ENCODE measurements at regions not wholly inside any gene's neighbourhood (a gene's known extent, or its start where the extent isn't known, plus 50 kb on each side); places are given as distances from the start of the nearest gene placed in this dataset.
"Not testable (repeated sequence)": the region's sequence is repeated elsewhere in the genome, so short reads cannot be mapped to it uniquely, and the experiment has no call there.

DNA sequence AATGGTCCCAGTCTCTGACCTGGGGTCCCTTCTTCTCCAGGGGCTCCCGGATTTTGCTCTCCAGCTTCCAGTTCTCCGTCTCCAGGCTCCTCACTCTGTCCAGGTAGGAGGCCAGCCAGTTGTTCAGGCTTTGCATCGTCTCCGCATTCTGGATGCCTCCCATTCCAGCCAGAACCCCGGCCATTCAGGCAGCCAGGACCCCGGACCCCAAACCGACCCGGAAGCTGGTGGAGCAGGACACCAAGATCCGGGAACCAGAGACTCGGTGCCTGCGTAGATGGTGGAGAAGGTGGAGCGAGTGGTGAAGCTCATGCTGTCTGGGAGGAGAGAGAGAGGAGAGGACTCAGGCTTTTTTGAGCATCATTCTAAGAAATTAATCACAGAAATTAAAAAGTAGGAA lies 572.4 kb upstream of the NCAM2 start:
- no peak for DNase-seq

DNA sequence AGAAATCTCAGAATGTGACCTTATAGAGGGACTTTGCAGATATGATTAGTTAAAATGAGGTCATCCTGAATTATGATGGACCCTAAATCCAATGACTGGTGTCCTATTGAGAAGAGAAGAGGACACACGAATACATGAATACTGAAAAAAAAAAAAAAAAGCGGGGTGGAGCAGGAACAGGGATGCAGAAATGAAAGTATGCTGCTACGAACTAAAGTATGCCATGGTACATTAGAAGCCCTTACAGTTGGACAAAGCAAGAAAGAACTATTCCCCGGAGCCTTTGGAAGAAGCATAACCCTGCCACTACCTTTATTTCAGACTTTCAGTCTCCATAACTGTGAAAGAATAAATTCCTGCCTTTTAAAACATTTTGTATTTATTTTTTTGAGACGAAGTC lies 557.9 kb upstream of the NCAM2 start:
- DNase-seq = no peak

DNA sequence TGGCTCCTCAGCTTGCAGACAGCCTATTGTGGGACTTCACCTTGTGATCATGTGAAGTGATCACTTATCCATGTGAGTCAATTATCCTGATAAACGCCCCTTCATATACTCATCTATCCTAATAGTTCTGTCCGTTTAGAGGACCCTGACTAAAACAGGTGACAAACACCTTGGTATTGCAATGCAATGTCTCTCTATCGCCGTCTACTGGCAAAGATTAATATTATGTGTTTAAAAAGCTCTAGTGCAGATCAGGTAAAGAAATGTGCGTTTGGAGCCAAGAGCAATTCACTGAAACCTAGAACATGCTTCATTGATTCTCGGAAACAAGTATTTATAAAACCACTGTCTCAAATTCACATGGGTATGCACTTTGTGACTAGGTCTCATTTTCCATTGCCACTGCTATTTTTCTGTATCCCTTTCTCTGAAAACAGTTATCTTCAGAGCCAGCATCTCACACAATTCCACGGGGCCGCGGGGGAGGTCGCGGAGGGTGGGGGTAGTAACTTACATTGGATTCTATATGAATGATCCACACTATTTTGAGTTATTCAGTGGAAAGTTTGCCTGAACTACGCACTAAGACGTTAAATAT lies 554.6 kb upstream of the NCAM2 start:
- DNase-seq = no peak

DNA sequence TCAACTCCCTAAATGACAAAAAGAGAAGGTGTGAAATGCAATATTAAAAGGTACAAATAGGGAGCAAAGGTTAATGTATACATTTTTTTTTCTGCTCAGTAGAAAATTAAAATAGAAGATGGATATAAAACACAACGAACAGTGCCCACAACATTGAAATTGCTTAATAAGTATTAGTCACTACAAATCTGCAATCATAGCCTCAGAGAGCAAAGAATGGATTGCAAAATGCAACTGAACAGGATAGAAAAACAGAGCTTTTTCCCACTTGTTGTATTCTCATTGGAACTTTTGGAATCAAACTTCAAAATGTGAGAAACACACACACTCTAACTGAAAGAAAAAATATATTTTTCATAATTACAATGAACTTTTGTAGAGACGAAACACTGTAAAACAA lies 552.2 kb upstream of the NCAM2 start:
- DNase-seq = no peak

DNA sequence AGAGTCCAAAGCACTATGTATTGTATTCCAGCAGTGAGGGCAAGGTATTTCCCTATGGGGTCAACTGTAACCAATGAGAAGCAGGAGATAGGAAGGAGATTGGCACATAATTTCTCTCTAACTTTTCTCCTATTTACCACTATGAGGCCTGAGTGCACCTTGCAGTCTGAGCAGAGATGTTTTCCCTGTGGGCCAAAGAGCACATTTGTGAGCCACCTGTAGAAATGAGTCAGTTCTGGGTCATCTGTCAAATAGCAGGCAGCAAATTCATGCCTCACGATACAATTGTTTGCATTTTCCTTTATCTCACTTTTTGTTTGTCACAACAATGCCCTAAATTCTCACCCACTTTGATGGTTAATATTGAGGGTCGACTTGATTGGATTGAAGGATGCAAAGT lies 547.2 kb upstream of the NCAM2 start:
- no peak for DNase-seq

DNA sequence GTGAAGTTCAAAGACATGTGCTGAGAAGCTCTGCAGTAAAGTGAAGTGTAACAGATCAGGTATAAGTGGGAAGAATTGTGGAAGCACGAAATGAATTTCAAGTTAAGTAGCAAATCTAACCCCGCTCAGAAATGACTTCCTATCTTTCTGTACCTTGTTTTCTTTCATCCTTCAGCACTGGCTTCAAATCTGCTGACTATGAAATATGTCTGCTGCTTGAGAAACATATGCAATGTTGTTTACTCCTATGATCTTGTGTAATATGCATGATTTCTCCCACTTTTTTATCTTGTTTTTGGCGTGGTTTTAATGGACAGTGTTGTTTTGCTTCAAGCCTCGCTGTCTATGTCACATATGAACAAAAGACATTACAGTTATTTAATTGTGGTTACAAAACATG lies 545.3 kb upstream of the NCAM2 start:
- no peak for DNase-seq

DNA sequence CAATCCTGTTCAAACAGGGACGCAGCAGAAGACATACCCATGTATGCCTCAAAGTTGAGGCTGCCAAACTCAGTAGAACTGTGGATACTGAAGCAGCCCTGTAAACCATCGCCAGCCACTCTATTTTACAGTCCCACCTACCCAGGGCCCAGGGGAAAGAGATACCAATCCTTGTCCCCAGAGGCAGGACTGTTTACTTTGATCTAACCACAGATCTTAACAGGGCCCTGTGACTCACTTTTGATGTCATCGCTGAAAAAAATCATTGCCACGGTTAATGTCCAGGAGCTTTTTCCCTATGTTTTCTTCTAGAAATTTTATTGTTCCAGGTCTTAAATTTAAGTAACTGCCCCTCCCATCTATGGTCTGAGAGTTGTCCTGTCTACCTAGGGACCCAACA lies 538.4 kb upstream of the NCAM2 start:
- DNase-seq = no peak

DNA sequence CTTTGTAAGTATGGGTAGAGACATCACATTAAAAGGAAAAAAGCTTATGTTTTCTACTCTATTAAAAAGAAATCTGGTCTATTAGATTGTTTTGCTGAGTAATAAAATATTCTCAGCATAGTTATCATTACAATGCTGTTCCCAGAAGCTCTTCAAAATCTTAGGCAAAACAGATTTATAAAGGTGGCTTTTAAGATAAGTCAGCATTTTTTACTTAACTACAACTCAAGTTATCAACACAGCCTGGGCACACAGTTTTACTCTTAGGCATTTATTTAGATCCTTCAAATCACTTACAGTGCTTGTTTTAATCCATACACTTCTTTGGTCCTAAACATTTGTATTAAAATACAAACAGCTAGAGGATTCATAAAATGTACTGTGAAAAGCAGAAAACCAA lies 534.8 kb upstream of the NCAM2 start:
- DNase-seq = no peak

DNA sequence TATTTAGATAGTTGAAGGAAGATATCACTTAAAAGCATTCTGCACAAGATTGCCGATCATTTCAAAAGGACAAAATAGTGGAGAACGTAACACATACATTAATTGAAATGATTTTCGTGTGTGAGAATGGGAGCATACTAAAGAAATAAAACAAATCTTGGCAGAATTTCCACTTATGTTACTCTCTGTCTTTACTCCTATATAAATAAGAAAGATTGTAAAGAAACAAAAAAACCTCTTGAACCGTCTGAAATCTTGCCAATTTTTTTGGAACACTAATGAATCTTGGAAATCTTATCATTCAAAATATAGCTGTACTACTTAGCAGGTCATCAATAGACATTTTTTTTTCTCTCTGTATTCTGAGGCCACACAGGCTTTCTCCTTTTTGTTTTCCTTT lies 528.8 kb upstream of the NCAM2 start:
- no peak for DNase-seq

DNA sequence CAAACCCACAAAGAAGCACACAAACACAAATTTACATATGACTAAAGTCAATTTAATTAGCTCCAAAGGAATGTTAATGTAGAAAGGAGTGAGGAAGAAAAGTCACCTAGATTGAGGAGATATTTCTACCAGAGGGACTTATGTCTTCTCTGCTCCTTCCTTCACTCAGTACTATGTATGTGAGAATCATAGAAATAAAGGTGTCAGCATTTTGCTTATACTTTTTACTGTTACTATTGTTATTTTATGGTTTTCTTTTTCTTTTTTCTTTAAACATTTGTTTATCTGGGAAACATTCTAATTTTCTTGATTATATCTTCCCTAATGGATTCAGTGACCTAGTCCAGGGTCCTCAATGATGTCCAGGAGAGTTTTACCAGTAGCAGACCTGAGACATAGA lies 511.9 kb upstream of the NCAM2 start:
- DNase-seq = no peak

DNA sequence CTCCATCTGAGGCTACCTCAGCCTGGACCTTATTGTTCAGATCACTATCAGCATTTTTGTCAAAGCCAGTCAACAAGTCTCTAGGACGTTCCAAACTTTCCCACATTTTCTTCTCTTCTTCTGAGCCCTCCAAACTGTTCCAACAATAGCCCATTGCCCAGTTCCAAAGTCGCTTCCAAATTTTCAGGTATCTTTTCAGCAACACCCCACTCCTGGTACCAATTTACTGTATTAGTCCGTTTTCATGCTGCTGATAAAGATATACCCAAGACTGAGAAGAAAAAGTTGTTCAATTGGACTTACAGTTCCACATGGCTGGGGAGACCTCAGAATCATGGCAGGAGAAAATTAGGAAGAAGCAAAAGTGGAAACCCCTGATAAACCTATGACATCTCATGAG lies 495.3 kb upstream of the NCAM2 start:
- DNase-seq = not testable (repeated sequence)

DNA sequence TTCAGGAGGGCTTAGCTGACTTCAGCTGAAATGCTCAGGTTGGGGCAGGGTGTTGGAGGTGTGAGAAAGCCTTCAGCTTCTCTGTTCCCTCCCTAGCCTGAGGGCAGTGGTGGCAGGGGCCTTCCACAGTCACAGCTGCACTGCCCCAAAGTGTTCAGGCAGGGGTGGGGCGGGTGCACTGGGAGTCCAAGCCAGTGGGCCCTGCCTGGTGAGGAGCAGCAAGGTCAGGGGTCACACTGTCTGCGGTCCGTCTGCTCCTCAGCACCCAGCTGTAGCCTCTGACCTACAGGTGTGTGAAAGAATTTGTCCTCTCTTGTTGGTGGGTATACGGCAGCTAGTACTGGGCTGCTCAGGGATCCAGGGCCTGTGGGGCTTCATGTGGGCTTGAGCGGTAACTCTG lies 490.4 kb upstream of the NCAM2 start:
- no peak for DNase-seq

DNA sequence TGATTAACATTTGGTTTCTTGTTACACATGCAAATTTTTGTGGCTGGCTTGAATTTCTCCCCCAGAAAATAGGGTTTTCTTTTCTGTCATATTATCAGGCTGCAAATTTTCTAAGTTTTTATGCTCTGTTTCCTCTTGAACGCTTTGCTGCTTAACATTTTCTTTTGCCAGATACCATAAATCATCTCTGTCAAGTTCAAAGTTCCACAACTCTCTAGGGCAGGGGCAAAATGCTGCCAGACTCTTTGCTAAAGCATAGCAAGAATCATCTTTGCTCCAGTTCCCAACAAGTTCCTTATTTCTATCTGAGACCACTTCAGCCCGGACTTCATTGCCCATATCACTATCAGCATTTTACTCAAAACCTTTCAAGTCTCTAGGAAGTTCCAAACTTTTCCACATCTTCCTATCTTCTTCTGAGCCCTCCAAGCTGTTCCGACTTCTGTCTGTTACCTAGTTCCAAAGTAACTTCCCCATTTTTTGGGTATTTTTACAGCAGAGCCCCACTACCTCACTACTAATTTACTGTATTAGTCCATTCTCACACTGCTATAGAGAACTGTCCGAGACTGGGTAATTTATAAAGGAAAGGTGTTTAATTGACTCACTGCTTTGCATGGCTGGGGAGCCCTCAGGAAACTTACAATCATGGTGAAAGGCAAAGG lies 486.9 kb upstream of the NCAM2 start:
- no peak for DNase-seq

DNA sequence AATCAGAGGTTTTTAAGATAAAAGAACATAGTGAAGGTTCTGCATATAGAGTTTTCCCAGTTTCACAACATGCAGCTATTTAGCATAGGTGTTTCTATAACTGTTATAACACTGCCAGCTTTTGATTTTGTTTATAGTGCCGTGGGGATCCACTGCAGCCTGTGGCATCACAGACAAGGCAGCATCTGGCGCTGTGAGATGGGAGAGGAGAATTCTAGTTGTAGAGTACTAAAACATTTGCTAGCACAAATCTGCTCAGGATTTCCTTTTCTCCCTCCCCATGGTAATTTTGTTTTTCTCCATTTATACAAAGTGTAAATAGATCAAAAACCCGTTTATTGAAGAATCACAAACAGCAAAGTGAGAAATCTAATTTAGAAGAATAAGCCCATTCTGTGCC lies 482.8 kb upstream of the NCAM2 start:
- DNase-seq = no peak

DNA sequence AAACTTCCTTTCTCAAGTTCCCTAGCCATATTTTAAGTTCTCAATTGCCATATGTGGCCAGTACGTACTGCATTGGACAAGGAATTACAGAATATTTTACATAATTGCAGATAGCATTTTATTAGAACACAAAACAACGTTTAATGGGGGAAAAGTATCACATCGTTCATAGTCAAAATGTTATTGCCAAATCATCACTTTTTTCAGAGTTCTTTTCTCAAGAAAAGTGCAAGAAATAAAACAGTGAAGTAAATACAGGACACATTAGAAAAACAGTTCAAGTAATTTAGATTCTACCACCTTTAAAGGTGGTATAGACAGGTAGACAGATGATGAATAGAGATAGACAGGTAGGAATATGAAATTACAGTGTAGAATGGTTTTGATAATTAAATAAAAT lies 479.1 kb upstream of the NCAM2 start:
- DNase-seq = no peak

DNA sequence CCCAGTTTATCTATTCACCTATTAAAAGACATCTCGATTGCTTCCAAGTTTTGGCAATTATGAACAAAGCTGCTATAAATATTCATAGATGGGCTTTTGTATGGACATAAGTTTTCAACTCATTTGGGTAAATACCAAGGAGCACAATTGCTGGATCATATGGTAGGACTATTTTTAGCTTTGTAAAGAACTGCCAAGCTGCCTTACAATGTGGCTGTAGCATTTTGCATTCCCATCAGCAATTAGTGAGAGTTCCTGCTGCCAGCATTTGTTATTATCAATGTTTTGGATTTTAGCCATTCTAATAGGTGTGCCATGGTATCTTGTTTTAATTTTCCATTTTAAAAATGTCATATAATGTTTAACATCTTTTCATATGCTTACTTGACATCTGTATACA lies 475.6 kb upstream of the NCAM2 start:
- DNase-seq = no peak

DNA sequence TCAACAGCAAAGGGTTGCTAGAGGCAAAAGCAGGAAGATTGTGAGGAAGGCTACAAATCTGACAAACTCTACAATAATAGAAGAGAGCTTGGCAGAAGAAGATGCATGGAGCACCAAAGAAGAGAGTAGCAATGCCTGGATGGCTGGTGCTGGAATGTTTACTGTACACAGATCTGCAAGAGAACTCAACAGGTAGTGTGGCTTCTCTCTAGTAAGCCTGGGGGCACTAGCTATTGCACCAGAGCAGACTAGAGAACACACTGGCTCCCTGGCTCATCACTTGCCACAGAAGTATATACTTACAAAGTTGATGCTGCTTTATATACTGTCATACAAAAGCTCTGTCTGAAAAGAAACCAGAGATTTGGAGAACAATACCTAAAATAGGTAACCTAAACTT lies 475.0 kb upstream of the NCAM2 start:
- no peak for DNase-seq

DNA sequence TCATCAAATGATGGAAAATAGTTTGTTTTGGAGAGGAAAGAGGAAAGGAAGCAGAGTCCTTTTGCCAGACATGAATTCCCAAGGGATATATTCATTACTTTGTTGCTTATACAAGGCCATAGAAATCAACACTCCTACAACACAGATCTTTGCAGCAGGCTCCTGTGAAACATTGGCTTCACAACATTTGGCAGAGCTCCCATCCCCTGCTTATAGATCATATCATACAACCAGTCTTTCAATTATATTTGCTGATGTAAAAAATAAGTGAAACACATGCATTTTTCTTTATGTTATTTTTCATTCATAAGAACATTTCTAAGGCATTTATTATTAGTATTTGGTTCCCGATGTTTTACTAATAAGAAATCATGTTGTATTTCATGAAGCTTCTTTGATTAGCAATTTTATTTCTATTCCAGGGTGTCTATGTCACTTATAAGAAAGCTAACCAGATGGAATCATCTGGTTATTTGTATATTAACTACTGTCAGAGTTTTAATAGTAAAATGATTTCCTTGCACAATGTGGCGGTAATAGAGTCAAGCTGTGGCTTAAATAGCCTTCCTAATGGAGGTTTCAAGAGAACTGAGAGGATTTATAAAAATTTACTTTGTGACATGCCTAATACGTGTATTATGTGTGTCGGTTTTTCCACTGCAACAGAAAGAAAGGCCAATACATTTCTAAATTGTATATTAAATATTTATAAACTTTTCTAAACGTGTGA lies 470.3 kb upstream of the NCAM2 start:
- DNase-seq = no peak

DNA sequence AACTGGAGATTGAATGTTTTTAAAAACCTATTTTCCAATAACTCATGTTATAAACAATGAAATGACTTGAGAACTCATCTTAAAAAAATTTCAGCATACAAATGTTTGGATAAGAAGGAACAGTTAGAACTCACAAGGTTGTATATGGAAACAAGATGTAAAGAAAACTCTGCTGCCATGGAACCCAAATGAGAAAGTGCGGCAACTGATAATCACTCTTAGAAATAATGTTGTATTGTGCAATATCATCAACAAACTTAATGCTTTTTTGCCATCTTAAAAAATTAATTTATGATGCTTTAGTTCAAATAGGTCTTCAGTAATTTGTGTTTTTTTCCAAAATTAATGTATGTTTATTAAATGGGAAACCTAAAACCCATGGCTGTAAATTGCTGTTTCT lies 461.1 kb upstream of the NCAM2 start:
- no peak for DNase-seq

DNA sequence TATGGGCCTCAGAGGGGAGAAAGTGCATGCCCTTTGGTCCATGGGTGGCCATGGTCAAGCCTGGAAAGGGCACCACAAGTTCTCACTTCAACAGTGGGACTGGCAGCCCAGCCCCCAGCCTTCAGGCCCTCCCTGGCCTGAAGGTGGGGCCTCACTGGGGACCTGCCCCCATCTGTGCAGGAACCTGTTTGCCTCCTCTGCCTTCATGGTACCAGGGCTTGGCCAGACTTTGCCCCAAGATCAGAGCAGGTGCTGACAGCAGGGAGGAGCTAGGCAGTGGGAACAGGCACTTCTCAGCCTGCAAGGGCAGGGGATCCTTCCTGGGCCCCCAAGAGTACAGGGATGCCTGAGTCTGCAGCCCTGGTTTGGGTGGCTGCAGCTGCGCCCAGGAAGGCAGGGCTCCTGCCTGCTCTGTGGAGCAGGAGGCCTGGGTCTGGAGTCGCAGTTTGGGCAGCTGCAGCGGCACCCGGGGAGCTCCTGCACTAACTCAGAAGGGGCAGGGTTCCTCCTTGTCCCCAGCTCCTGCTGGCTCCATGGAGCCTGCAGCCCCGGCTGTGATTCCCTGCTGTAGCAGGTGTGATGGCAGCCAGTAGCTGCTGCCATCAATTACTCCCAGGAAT lies 460.1 kb upstream of the NCAM2 start:
- no peak for DNase-seq

DNA sequence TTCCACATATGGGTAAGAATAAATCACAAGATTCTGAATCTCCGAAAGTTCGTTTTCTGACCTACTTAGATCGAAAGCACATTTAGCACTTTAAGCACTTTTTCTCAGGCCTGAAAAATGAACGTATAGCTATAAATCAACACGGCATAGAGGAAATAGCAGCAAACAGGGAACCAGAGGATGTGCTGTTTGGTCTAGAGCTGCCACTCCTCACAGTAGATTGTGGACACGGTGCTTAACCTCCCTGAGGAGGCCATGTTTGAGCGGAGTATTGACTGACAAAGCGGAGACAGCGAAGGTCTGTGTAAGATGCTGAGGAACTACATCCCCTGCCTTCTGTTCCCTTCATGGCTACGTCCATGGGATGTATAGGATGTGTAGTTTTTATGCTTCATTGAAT lies 452.8 kb upstream of the NCAM2 start:
- no peak for DNase-seq

DNA sequence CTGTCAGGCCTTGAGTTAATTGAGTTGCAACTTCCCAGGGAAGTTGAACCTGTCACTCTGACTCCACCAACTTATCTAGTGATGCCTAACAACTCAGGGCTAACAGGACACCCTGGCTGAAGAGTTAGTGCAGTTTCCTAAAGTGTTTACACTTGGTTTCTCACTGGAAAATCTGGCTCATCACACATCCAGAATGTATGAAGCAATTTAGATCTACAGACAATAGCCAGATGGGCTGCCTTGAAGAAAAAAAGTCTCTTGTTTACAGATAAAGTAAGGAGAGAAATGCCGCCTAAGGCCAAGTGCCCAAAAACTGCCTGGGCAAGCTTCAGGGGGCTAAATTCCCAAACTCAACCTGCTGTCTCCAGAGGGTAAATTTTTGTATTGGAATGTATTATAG lies 446.3 kb upstream of the NCAM2 start:
- DNase-seq = no peak

DNA sequence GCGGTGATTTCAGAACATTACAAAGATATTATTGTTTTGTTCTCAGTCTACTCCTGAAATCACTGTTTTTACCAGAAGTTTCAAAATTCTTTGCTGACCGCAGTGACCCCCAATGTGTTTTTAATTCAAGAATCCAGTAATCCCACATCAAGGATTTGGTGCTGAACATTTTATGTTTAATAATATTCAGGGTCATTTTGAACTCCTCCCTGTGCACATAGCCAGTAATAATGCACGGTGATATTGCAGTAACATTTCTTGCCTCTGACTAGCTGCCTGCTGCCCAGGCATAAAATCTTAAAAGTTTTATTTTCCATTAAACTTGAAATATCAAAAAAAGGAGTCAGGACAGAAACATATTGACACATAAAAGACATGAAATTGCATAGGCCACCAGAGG lies 443.4 kb upstream of the NCAM2 start:
- DNase-seq = no peak

DNA sequence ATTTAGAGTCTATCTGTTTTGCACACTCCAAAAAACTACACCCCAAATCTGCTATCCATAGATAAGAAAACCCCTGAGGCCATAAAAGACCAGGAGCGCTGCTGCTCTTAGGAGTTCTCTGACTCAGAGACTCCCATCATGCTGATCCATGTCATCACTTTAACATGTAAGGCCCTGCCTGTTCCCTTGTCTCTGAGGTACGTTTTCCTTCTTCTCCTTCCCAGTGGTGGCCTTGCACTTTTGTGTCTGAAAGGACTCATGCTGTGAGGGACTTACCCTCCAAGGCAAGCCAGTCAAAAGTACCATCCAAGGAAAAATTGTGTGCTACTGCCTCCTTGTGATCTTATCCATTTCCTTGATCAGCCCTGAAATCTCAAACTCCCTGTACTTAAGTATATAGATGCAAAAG lies 427.4 kb upstream of the NCAM2 start:
- no peak for DNase-seq

Measured in inflammatory macrophage (primary cell).